ENCODE measurements at regions not wholly inside any gene's neighbourhood (a gene's known extent, or its start where the extent isn't known, plus 50 kb on each side); places are given as distances from the start of the nearest gene placed in this dataset.

DNA sequence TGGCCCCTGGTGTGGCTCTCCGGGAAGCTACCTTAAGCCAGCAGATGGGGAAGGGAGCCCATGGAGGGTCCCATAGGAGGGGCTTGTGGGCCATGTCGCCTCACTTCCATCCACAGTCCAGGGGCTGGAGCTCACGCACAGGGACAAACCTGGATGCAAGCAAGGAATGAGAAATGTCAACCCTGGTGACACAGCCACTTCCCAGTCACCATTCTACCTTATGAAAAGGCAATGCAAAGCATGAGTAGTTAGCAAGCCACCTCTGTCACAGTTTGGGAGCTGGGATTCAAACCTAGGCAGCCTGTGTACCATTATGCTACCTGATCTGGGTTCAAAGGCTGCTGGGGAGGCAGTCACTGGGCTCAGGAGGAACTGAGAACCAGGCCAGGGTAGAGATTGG lies 170.0 kb upstream of the KLHL29 start:
- TF ChIP-seq, protein P1, sequence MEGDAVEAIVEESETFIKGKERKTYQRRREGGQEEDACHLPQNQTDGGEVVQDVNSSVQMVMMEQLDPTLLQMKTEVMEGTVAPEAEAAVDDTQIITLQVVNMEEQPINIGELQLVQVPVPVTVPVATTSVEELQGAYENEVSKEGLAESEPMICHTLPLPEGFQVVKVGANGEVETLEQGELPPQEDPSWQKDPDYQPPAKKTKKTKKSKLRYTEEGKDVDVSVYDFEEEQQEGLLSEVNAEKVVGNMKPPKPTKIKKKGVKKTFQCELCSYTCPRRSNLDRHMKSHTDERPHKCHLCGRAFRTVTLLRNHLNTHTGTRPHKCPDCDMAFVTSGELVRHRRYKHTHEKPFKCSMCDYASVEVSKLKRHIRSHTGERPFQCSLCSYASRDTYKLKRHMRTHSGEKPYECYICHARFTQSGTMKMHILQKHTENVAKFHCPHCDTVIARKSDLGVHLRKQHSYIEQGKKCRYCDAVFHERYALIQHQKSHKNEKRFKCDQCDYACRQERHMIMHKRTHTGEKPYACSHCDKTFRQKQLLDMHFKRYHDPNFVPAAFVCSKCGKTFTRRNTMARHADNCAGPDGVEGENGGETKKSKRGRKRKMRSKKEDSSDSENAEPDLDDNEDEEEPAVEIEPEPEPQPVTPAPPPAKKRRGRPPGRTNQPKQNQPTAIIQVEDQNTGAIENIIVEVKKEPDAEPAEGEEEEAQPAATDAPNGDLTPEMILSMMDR (IDR thresholded peaks at IDR 0.05) = no peak
- TF ChIP-seq POLR2A (IDR thresholded peaks at IDR 0.05) = no peak
